PC-3 (cell line): ENCODE measurements at regions not wholly inside any gene's neighbourhood (a gene's known extent, or its start where the extent isn't known, plus 50 kb on each side); places are given as distances from the start of the nearest gene placed in this dataset.

Source experiments
- ATAC-seq: fragments of 200-7000 bp; cut with Tn5 transposase; 2 replicates; pipeline ENCODE4 v1.9.1; 2020; ENCODE audit warnings: mild to moderate bottlenecking, moderate library complexity
- BruUV-seq: library from RNA; stranded (reverse); fragments of 400-500 nt; replicated peaks from 2 replicates; lab custom pipeline; 2021; lab: Mats Ljungman, UMichigan
- CTCF ChIA-PET: fragments of 300-600 bp; sonication (Branson Sonifier 250); formaldehyde crosslinking; loops from one replicate; lab custom pipeline; 2022; ENCODE audit warnings: antibody characterized with exemption; lab: Charles Lee
- POLR2A ChIA-PET: fragments of 300-600 bp; sonication (Branson Sonifier 250); formaldehyde crosslinking; loops from one replicate; lab custom pipeline; 2022; ENCODE audit warnings: antibody characterized with exemption; ENCODE audit not compliant: unreplicated experiment; lab: Charles Lee
- DNase-seq: peaks from one replicate; pipeline ENCODE4 v3.0.0-alpha.2; 2015
- H2AFZ ChIP-seq: fragments of 300-600 bp; sonication (generic); 2 replicates; pipeline ENCODE4 v1.6.0; 2016; ENCODE audit warnings: antibody characterized with exemption, low read length
- H3F3A ChIP-seq: fragments of 300-600 bp; sonication (generic); one replicate; pipeline ENCODE4 v1.6.0; 2017; ENCODE audit warnings: antibody characterized with exemption, low read length, control low read depth, mild to moderate bottlenecking; ENCODE audit not compliant: unreplicated experiment
- H3K27ac ChIP-seq: fragments of 300-600 bp; sonication (generic); 2 replicates; pipeline ENCODE4 v1.5.1; 2016; ENCODE audit warnings: mild to moderate bottlenecking, low read length
- H3K27me3 ChIP-seq: fragments of 300-600 bp; sonication (generic); 2 replicates; pipeline ENCODE4 v1.6.1; 2016; ENCODE audit warnings: low read length, mixed read lengths
- H3K36me3 ChIP-seq: fragments of 300-600 bp; sonication (generic); 2 replicates; pipeline ENCODE4 v1.6.1; 2016; ENCODE audit warnings: low read depth, mixed run types, low read length, mixed read lengths
- H3K4me1 ChIP-seq: fragments of 300-600 bp; sonication (generic); 2 replicates; pipeline ENCODE4 v1.5.1; 2016; ENCODE audit warnings: low read length; ENCODE audit not compliant: insufficient read depth
- H3K4me2 ChIP-seq: fragments of 300-600 bp; sonication (generic); 2 replicates; pipeline ENCODE4 v1.6.0; 2016; ENCODE audit warnings: low read length
- H3K4me3 ChIP-seq: fragments of 300-600 bp; sonication (generic); 2 replicates; pipeline ENCODE4 v1.5.1; 2016; ENCODE audit warnings: mild to moderate bottlenecking, low read length, mixed read lengths
- H3K79me2 ChIP-seq: fragments of 300-600 bp; sonication (generic); 2 replicates; pipeline ENCODE4 v1.6.1; 2017; ENCODE audit warnings: low read length, mixed read lengths
- H3K9ac ChIP-seq: fragments of 300-600 bp; sonication (generic); 2 replicates; pipeline ENCODE4 v1.6.0; 2016; ENCODE audit warnings: mild to moderate bottlenecking, low read length
- H3K9me2 ChIP-seq: fragments of 300-600 bp; sonication (generic); replicated peaks from 2 replicates; pipeline ENCODE4 v1.6.1; 2016; ENCODE audit warnings: mixed run types, low read length, mixed read lengths
- H3K9me3 ChIP-seq: fragments of 300-600 bp; sonication (generic); 2 replicates; pipeline ENCODE4 v1.6.1; 2016; ENCODE audit warnings: low read length, mixed read lengths
- H4K20me1 ChIP-seq: fragments of 300-600 bp; sonication (generic); 2 replicates; pipeline ENCODE4 v1.6.1; 2016; ENCODE audit warnings: low read length, mixed read lengths
- EZH2 ChIP-seq: fragments of 300-600 bp; sonication (generic); IDR thresholded peaks from one replicate; pipeline ENCODE4 v1.6.1; 2017; ENCODE audit warnings: antibody characterized with exemption, mild to moderate bottlenecking, low read length; ENCODE audit not compliant: unreplicated experiment
- EZH2phosphoT487 ChIP-seq: fragments of 300-600 bp; sonication (generic); IDR thresholded peaks from 2 replicates; pipeline ENCODE4 v1.6.1; 2018; ENCODE audit warnings: mild to moderate bottlenecking, antibody characterized with exemption, low read length, borderline replicate concordance
- intact Hi-C: fragments of 100-400 bp; cut with micrococcal nuclease; formaldehyde crosslinking; loops from 2 replicates; pipeline ENCODE4 v1.9.0; 2023
- TF ChIP-seq, protein P1 (sequence below): fragments of 300-600 bp; sonication (generic); conservative IDR thresholded peaks from 2 replicates; pipeline ENCODE4 v1.5.1; 2017; ENCODE audit warnings: antibody characterized with exemption, low read depth, mild to moderate bottlenecking, low read length

DNA sequence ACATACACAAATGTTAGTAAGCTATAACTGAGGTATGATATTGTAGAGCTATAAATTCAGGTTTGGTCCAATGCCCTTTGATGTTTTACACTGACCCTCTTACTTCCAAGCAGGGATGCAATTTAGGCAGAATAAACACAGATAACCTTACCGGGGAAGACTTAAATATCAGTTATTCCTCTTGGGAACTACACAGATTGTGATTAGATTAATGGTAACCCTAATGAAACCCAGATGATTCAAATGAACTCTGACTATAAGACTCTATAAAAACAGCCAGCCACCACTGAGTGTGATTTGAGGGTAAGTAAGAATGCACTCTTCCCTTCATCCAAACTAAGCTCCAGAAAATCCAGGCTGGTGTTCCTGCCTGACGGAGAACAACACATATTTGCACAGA is 891.1 kb downstream of the NXPH1 start:
- POLR2A ChIA-PET: no interaction called here
- H3K9me3 ChIP-seq: no peaks in the 10 kb centered on the region
- no peaks in the 10 kb centered on the region for H4K20me1 ChIP-seq
- no peak overlapping the region for H2AFZ ChIP-seq
- no peak overlapping the region for H3K4me3 ChIP-seq
- no peaks in the 10 kb centered on the region for H3K36me3 ChIP-seq
- TF ChIP-seq EZH2 (no peak), EZH2phosphoT487 (no peak)
- TF ChIP-seq, protein P1, sequence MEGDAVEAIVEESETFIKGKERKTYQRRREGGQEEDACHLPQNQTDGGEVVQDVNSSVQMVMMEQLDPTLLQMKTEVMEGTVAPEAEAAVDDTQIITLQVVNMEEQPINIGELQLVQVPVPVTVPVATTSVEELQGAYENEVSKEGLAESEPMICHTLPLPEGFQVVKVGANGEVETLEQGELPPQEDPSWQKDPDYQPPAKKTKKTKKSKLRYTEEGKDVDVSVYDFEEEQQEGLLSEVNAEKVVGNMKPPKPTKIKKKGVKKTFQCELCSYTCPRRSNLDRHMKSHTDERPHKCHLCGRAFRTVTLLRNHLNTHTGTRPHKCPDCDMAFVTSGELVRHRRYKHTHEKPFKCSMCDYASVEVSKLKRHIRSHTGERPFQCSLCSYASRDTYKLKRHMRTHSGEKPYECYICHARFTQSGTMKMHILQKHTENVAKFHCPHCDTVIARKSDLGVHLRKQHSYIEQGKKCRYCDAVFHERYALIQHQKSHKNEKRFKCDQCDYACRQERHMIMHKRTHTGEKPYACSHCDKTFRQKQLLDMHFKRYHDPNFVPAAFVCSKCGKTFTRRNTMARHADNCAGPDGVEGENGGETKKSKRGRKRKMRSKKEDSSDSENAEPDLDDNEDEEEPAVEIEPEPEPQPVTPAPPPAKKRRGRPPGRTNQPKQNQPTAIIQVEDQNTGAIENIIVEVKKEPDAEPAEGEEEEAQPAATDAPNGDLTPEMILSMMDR: no peak
- no peak overlapping the region for H3K9ac ChIP-seq
- no peak for DNase-seq
- no peak for ATAC-seq
- H3K79me2 ChIP-seq: no peaks in the 10 kb centered on the region
- no peaks in the 10 kb centered on the region for H3K9me2 ChIP-seq
- no peak overlapping the region for H3K4me2 ChIP-seq
- CTCF ChIA-PET: no interaction called here
- intact Hi-C loops: loop anchor here (10.0 kb wide), 1 partner anchor 160 kb away; no protein-coding TSS in a partner anchor
- no peaks in the 10 kb centered on the region for H3K4me1 ChIP-seq
- no peaks in the 10 kb centered on the region for H3K27me3 ChIP-seq
- H3K27ac ChIP-seq: no peak overlapping the region
- H3F3A ChIP-seq: no peaks in the 10 kb centered on the region
- no TSS peak for BruUV-seq

DNA sequence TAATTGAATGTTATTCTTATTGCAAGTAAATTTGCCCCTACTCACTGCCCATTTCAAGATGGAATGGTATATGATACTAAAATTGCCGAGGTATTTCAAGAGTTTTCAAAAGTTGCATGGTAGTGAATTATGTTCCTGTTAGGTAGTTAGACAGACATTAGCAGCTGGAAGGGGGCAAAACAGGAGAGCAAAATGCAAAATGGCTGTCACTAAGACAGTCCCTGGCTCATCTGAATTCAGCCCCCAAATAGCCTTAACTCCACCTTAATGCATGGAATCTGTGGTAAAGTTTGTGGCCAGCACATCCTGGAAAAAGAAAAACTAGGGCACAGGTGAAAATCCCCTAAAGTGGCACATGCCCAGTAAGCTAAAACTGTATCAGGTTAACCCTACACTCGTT is 894.9 kb downstream of the NXPH1 start:
- no peak overlapping the region for H3K4me3 ChIP-seq
- H3F3A ChIP-seq: no peaks in the 10 kb centered on the region
- no peak overlapping the region for H3K9ac ChIP-seq
- H4K20me1 ChIP-seq: no peaks in the 10 kb centered on the region
- no peaks in the 10 kb centered on the region for H3K79me2 ChIP-seq
- no peaks in the 10 kb centered on the region for H3K4me1 ChIP-seq
- no peak overlapping the region for H2AFZ ChIP-seq
- no peaks in the 10 kb centered on the region for H3K9me3 ChIP-seq
- ChIA-PET CTCF (no interaction called here), POLR2A (no interaction called here)
- H3K27me3 ChIP-seq: no peaks in the 10 kb centered on the region
- TF ChIP-seq, protein P1: no peak
- TF ChIP-seq EZH2phosphoT487: no peak
- TF ChIP-seq EZH2: no peak
- no peaks in the 10 kb centered on the region for H3K9me2 ChIP-seq
- no TSS peak for BruUV-seq
- H3K27ac ChIP-seq: no peak overlapping the region
- no peaks in the 10 kb centered on the region for H3K36me3 ChIP-seq
- ATAC-seq (no peak), DNase-seq (no peak)
- no peak overlapping the region for H3K4me2 ChIP-seq
- intact Hi-C loops: loop anchor here (10.0 kb wide), 1 partner anchor 157 kb away; no protein-coding TSS in a partner anchor

DNA sequence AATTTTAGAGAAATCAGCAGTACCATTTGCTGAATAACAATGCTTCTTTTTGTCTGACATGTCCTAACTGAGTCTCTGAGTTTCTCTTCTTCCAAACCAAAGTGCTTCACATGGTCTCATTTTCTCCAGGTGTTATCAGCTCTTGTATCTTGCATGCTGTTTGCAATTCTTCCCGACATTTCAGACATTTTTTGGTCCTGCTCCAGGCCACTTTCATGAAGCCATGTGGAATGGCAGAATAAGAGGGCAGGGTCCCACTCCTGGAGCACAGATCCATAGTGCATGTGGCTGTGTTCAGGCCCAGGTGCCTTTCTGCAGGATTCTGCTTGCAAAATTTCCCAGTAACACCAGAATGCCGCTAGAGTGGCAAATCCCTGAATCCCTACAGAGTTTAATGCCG is 916.2 kb downstream of the NXPH1 start:
- no peak for TF ChIP-seq EZH2
- TF ChIP-seq EZH2phosphoT487: no peak
- TF ChIP-seq, protein P1: no peak
- no TSS peak for BruUV-seq

More for the DNA sequence above, 916.2 kb downstream of the NXPH1 start:
- no peaks in the 10 kb centered on the region for H3K9me3 ChIP-seq
- H4K20me1 ChIP-seq: no peaks in the 10 kb centered on the region
- H2AFZ ChIP-seq: no peak overlapping the region
- no peak overlapping the region for H3K9ac ChIP-seq
- ChIA-PET POLR2A (no interaction called here), CTCF (no interaction called here)
- no peak overlapping the region for H3K27ac ChIP-seq
- DNase-seq (no peak), ATAC-seq (no peak)
- intact Hi-C loops: no loop called here
- no peak overlapping the region for H3K4me2 ChIP-seq
- H3K27me3 ChIP-seq: no peaks in the 10 kb centered on the region
- no peaks in the 10 kb centered on the region for H3K9me2 ChIP-seq
- H3K4me1 ChIP-seq: no peaks in the 10 kb centered on the region
- H3F3A ChIP-seq: no peaks in the 10 kb centered on the region
- H3K4me3 ChIP-seq: no peak overlapping the region
- H3K36me3 ChIP-seq: no peaks in the 10 kb centered on the region
- no peaks in the 10 kb centered on the region for H3K79me2 ChIP-seq
